Spleen (tissue), 11 donors: ENCODE measurements at regions not wholly inside any gene's neighbourhood (a gene's known extent, or its start where the extent isn't known, plus 50 kb on each side); places are given as distances from the start of the nearest gene placed in this dataset.

Source experiments
- DNase-seq: peaks from one replicate; pipeline ENCODE4 v3.0.0-alpha.2; 2020
- H3K27ac ChIP-seq, 8 donors: fragments of 200-600 bp; sonication (generic) in 7 of 8; 1 replicate in 4 of 8; 2 replicates in 4 of 8; pipeline versions ENCODE4 v1.5.0 to v1.8.0; 2016 to 2021; ENCODE audit warnings: inconsistent platforms in 4 of 8, mild to moderate bottlenecking in 4 of 8, moderate library complexity in 1 of 8
- H3K27me3 ChIP-seq, 7 donors: fragments of 200-600 bp; sonication (generic) in 6 of 7; replicated peaks in 1 of 7; 1 replicate in 4 of 7; 2 replicates in 3 of 7; pipeline versions ENCODE4 v1.5.0 to v1.8.0; 2016 to 2021; ENCODE audit warnings: inconsistent platforms in 3 of 7, mild to moderate bottlenecking in 1 of 7
- H3K36me3 ChIP-seq, 6 donors: fragments of 200-600 bp; sonication (generic) in 5 of 6; 1 replicate in 4 of 6; 2 replicates in 2 of 6; pipeline versions ENCODE4 v1.5.0 to v1.8.0; 2016 to 2021; ENCODE audit warnings: inconsistent platforms in 2 of 6
- H3K4me1 ChIP-seq, 6 donors: fragments of 200-600 bp; sonication (generic) in 5 of 6; 1 replicate in 3 of 6; 2 replicates in 3 of 6; pipeline versions ENCODE4 v1.5.0 to v1.8.0; 2016 to 2021; ENCODE audit warnings: inconsistent platforms in 3 of 6
- H3K4me3 ChIP-seq, 8 donors: fragments of 200-600 bp; sonication (generic) in 7 of 8; 1 replicate in 4 of 8; 2 replicates in 4 of 8; pipeline versions ENCODE4 v1.5.0 to v1.8.0; 2016 to 2021; ENCODE audit warnings: inconsistent platforms in 4 of 8, mild to moderate bottlenecking in 4 of 8, moderate library complexity in 2 of 8
- H3K9me3 ChIP-seq, 8 donors: fragments of 200-600 bp; sonication (generic) in 7 of 8; 1 replicate in 4 of 8; 2 replicates in 4 of 8; pipeline versions ENCODE4 v1.5.0 to v1.8.0; 2016 to 2021; ENCODE audit warnings: inconsistent platforms in 4 of 8
- POLR2A ChIP-seq, 3 donors: fragments of 450-650 bp; IDR thresholded peaks; one replicate each; pipeline ENCODE4 v1.5.1; 2017; ENCODE audit warnings: antibody characterized with exemption in 3 of 3, mild to moderate bottlenecking in 1 of 3
- POLR2AphosphoS5 ChIP-seq, 3 donors: sonication (generic); formaldehyde crosslinking; IDR thresholded peaks; one replicate each; pipeline ENCODE4 v1.5.1; 2017; ENCODE audit warnings: antibody characterized with exemption in 3 of 3
- WGBS, 5 donors: extraction: QIAGEN DNeasy Blood & Tissue Kit in 3 of 5; methylation state at CpG; one replicate each; pipeline versions ENCODE4 v1.1.5 to v1.1.7; 2013 to 2018; 5-methylcytosine and 5-hydroxymethylcytosine counted together
- intact Hi-C: fragments of 100-400 bp; cut with DNase I; formaldehyde crosslinking; loops from one replicate; pipeline ENCODE4 v1.15.0; 2023; ENCODE audit warnings: low total_unique reads
- TF ChIP-seq, protein P1 (sequence below), 11 experiments: fragments of 200-600 bp in 7 of 11; fragments of 450-650 bp in 4 of 11; sonication (generic) in 4 of 11; IDR thresholded peaks in 8 of 11; conservative IDR thresholded peaks in 3 of 11; 1 replicate in 7 of 11; 2 replicates in 4 of 11; pipeline versions ENCODE4 v1.4.0 to v1.8.0; 2016 to 2021; ENCODE audit warnings: antibody characterized with exemption in 11 of 11, inconsistent platforms in 4 of 11, mild to moderate bottlenecking in 1 of 11
- donor health status: healthy with polysubstance abuse.
- donor health status: DM: no; HTN: no; CAD: no; lungs with moderate emphysema.
- donor health status: DM: no; HTN: no; CAD: no.
- donor health status: Bipolar disorder and iron deficiency.
- donor health status: healthy.
- donor health status: DM: no; HTN: no; CAD: no.
- donor health status: DM: yes; HTN: yes; CAD: no.

GRCh38 chr6:40898073-40898472 lies 140.9 kb downstream of the UNC5CL start:
- TF ChIP-seq POLR2AphosphoS5 (IDR thresholded peaks at IDR 0.05) (no peak), POLR2A (IDR thresholded peaks at IDR 0.05) (no peak)
- TF ChIP-seq, protein P1, sequence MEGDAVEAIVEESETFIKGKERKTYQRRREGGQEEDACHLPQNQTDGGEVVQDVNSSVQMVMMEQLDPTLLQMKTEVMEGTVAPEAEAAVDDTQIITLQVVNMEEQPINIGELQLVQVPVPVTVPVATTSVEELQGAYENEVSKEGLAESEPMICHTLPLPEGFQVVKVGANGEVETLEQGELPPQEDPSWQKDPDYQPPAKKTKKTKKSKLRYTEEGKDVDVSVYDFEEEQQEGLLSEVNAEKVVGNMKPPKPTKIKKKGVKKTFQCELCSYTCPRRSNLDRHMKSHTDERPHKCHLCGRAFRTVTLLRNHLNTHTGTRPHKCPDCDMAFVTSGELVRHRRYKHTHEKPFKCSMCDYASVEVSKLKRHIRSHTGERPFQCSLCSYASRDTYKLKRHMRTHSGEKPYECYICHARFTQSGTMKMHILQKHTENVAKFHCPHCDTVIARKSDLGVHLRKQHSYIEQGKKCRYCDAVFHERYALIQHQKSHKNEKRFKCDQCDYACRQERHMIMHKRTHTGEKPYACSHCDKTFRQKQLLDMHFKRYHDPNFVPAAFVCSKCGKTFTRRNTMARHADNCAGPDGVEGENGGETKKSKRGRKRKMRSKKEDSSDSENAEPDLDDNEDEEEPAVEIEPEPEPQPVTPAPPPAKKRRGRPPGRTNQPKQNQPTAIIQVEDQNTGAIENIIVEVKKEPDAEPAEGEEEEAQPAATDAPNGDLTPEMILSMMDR (IDR thresholded peaks at IDR 0.05 in 8 of 11, conservative IDR thresholded peaks at IDR 0.05 in 3 of 11) = no peak

GRCh38 chr6:40897390-40898003 lies 141.5 kb downstream of the UNC5CL start:
- Histone ChIP-seq H3K36me3 (no peaks in the 10 kb centered on the region), H3K4me1 (peaks cover 0 to 8% (median 0%) of the 10 kb centered on the region in 6 donors), H3K27me3 (no peaks in the 10 kb centered on the region), H3K27ac (peak overlapping the region in 1 of 8 donors; percentile 56), H3K4me3 (no peak overlapping the region), H3K9me3 (no peaks in the 10 kb centered on the region)
- WGBS, 5 donors = 79 to 98% (median 95%) methylated on average over 10 of the region's 10 CpGs
- TF ChIP-seq, protein P1 (IDR thresholded peaks at IDR 0.05 in 8 of 11, conservative IDR thresholded peaks at IDR 0.05 in 3 of 11) = no peak
- TF ChIP-seq POLR2A (IDR thresholded peaks at IDR 0.05) = no peak
- no peak for TF ChIP-seq POLR2AphosphoS5 (IDR thresholded peaks at IDR 0.05)
- DNase-seq = no peak
- intact Hi-C loops = no loop called here

More at GRCh38 chr6:40898073-40898472, 140.9 kb downstream of the UNC5CL start:
- intact Hi-C loops = no loop called here
- Histone ChIP-seq H3K27me3 (no peaks in the 10 kb centered on the region), H3K4me1 (peaks cover 0 to 8% (median 0%) of the 10 kb centered on the region in 6 donors), H3K9me3 (no peaks in the 10 kb centered on the region), H3K4me3 (no peak overlapping the region), H3K27ac (no peak overlapping the region), H3K36me3 (no peaks in the 10 kb centered on the region)
- DNase-seq = no peak
- 79 to 100% (median 88%) methylated on average over 1 of the region's 1 CpG for WGBS, 5 donors

- TF ChIP-seq POLR2A (IDR thresholded peaks at IDR 0.05) (no peak), POLR2AphosphoS5 (IDR thresholded peaks at IDR 0.05) (no peak)
- TF ChIP-seq, protein P1 (IDR thresholded peaks at IDR 0.05 in 8 of 11, conservative IDR thresholded peaks at IDR 0.05 in 3 of 11) = no peak
- Histone ChIP-seq H3K27me3 (no peaks in the 10 kb centered on the region), H3K9me3 (no peaks in the 10 kb centered on the region), H3K27ac (peak overlapping the region in 2 of 8 donors; percentile 21 to 56), H3K4me3 (no peak overlapping the region), H3K36me3 (no peaks in the 10 kb centered on the region), H3K4me1 (peaks cover 0 to 8% (median 0%) of the 10 kb centered on the region in 6 donors)
- no peak for DNase-seq
- WGBS, 5 donors = 64 to 87% (median 77%) methylated on average over 3 of the region's 3 CpGs
- intact Hi-C loops = no loop called here
These were observed 142.3 kb downstream of the UNC5CL start for GRCh38 chr6:40896696-40897095.

DNA sequence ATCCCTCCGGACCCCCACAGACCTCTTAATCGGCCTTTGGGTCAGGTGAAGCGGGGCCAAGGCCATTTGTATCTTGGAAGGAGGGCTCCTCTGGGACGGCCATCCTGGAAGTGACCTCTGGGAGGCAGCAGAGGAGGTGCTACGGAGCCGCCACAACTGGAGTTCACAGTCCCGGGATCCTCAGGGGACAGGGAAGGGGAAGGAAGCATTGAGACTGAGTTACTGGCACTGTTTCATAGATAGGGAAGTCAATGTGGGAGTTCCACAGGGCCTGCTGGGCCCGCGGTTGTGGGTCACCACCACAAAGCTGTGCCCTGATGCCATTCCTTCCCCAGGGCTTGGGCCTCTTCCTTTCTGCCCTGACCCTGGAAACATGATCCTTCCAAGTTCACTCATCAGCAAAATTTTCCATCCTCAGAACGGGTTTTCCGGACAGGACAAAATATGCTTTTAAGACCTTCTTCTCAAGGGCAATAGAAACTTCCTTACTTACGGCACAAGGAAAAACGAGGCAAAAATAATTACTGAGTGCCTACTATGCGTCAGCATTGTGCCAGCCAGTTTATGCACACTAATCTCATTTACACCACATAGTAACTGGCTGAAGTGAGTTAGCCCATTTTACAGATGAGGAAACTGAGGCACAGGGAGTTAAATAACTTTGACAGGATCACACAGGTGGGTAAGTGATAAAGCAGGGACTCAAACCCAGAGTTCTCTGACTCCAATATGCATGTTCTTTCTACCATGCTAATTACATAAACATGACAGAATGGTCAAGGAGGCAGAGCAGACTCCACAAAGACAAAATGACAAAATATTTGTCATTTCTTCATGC lies 143.8 kb downstream of the UNC5CL start:
- 35 to 61% (median 50%) methylated on average over 10 to 14 of the region's 14 CpGs for WGBS, 5 donors
- DNase-seq = no peak
- Histone ChIP-seq H3K4me3 (no peak overlapping the region), H3K4me1 (peaks cover 0 to 8% (median 0%) of the 10 kb centered on the region in 6 donors), H3K27me3 (no peaks in the 10 kb centered on the region), H3K9me3 (no peaks in the 10 kb centered on the region), H3K36me3 (no peaks in the 10 kb centered on the region), H3K27ac (peak overlapping the region in 2 of 8 donors; percentile 19 to 56)
- TF ChIP-seq POLR2A (IDR thresholded peaks at IDR 0.05) (no peak), POLR2AphosphoS5 (IDR thresholded peaks at IDR 0.05) (peak in 1 of 3 donors; percentile 66)
- TF ChIP-seq, protein P1 (IDR thresholded peaks at IDR 0.05 in 8 of 11, conservative IDR thresholded peaks at IDR 0.05 in 3 of 11) = peak in 4 of 11 experiments; percentile 19 to 43 (median 30)
- intact Hi-C loops = no loop called here
